Lung (tissue), 11 donors: ENCODE measurements at regions not wholly inside any gene's neighbourhood (a gene's known extent, or its start where the extent isn't known, plus 50 kb on each side); places are given as distances from the start of the nearest gene placed in this dataset.

ENCODE experiments used
- ATAC-seq: fragments of 200-7000 bp; cut with Tn5 transposase; one replicate; pipeline ENCODE4 v1.9.1; 2020; ENCODE audit warnings: moderate number of reproducible peaks; ENCODE audit not compliant: insufficient read depth, low FRiP score
- DNase-seq, 3 donors: peaks; one replicate each; pipeline ENCODE4 v3.0.0-alpha.2; 2013 to 2017
- H3K27ac ChIP-seq, 2 donors: one replicate each; pipeline ENCODE4 v1.5.1; 2013; ENCODE audit warnings: mild to moderate bottlenecking in 2 of 2, moderate library complexity in 2 of 2, control low read depth in 1 of 2, inconsistent platforms in 1 of 2, low read depth in 1 of 2, low read length in 1 of 2
- H3K27me3 ChIP-seq, 3 donors: one replicate each; pipeline ENCODE4 v1.5.1; 2013; ENCODE audit warnings: low read length in 2 of 3; ENCODE audit not compliant: control insufficient read depth in 3 of 3, insufficient read depth in 3 of 3
- H3K36me3 ChIP-seq, 4 donors: one replicate each; pipeline ENCODE4 v1.5.1; 2013; ENCODE audit warnings: low read length in 4 of 4, mild to moderate bottlenecking in 1 of 4, moderate library complexity in 1 of 4; ENCODE audit not compliant: control insufficient read depth in 4 of 4, insufficient read depth in 4 of 4
- H3K4me1 ChIP-seq, 5 donors: one replicate each; pipeline ENCODE4 v1.5.1; 2013; ENCODE audit warnings: low read length in 5 of 5, mild to moderate bottlenecking in 2 of 5, moderate library complexity in 1 of 5; ENCODE audit not compliant: control insufficient read depth in 5 of 5, insufficient read depth in 5 of 5
- H3K4me3 ChIP-seq: one replicate; pipeline ENCODE4 v1.5.1; 2013; ENCODE audit warnings: mild to moderate bottlenecking, control low read depth, moderate library complexity
- H3K9ac ChIP-seq, 2 donors: one replicate each; pipeline ENCODE4 v1.5.1; 2013; ENCODE audit warnings: low read length in 2 of 2, control low read depth in 1 of 2; ENCODE audit not compliant: insufficient read depth in 1 of 2
- H3K9me3 ChIP-seq, 4 donors: one replicate each; pipeline ENCODE4 v1.5.1; 2013; ENCODE audit warnings: low read length in 3 of 4, mild to moderate bottlenecking in 1 of 4, moderate library complexity in 1 of 4; ENCODE audit not compliant: control insufficient read depth in 4 of 4, insufficient read depth in 3 of 4
- WGBS, 2 donors: extraction: QIAGEN DNeasy Blood & Tissue Kit; methylation state at CpG; one replicate each; pipeline ENCODE4 v1.1.7; 2013; 5-methylcytosine and 5-hydroxymethylcytosine counted together
- TF ChIP-seq, protein P1 (sequence below): IDR thresholded peaks from 2 replicates; pipeline ENCODE4 v1.5.1; 2012; ENCODE audit warnings: mild to moderate bottlenecking; ENCODE audit errors: control extremely low read depth, extremely low read depth
- donor health status: control.
- donor health status: control.
- donor health status: Bipolar disorder and iron deficiency.
- donor health status: healthy.
- donor health status: DM: yes; HTN: yes; CAD: no.

DNA sequence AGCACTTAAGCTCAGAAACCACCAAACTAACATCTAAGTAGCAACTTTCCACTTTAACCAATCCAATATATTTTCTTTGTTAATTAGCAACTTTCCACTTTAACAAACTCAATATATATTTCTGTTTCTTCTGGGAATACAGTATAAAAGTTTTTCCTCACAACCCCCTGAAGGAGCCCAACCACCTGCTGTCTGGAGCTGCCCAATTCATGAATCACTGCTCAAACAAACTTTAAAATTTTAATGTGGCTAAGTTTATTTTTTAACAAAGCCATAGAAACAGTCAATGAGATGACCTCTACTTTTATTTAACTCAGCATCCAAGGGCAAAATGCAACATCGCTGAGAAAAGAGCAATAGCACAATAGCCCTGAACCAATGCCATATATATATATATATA is 500.1 kb downstream of the EPM2A start:
- H3K9ac ChIP-seq: no peak overlapping the region
- 97% methylated on average over 1 of the region's 1 CpG for WGBS, 2 donors
- no peak for ATAC-seq
- peaks cover 0 to 2% (median 0%) of the 10 kb centered on the region in 4 donors for H3K9me3 ChIP-seq
- H3K27ac ChIP-seq: no peak overlapping the region
- H3K36me3 ChIP-seq: no peaks in the 10 kb centered on the region
- no peak for DNase-seq
- no peak overlapping the region for H3K4me3 ChIP-seq
- no peaks in the 10 kb centered on the region for H3K27me3 ChIP-seq
- no peaks in the 10 kb centered on the region for H3K4me1 ChIP-seq
- TF ChIP-seq, protein P1, sequence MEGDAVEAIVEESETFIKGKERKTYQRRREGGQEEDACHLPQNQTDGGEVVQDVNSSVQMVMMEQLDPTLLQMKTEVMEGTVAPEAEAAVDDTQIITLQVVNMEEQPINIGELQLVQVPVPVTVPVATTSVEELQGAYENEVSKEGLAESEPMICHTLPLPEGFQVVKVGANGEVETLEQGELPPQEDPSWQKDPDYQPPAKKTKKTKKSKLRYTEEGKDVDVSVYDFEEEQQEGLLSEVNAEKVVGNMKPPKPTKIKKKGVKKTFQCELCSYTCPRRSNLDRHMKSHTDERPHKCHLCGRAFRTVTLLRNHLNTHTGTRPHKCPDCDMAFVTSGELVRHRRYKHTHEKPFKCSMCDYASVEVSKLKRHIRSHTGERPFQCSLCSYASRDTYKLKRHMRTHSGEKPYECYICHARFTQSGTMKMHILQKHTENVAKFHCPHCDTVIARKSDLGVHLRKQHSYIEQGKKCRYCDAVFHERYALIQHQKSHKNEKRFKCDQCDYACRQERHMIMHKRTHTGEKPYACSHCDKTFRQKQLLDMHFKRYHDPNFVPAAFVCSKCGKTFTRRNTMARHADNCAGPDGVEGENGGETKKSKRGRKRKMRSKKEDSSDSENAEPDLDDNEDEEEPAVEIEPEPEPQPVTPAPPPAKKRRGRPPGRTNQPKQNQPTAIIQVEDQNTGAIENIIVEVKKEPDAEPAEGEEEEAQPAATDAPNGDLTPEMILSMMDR: no peak

DNA sequence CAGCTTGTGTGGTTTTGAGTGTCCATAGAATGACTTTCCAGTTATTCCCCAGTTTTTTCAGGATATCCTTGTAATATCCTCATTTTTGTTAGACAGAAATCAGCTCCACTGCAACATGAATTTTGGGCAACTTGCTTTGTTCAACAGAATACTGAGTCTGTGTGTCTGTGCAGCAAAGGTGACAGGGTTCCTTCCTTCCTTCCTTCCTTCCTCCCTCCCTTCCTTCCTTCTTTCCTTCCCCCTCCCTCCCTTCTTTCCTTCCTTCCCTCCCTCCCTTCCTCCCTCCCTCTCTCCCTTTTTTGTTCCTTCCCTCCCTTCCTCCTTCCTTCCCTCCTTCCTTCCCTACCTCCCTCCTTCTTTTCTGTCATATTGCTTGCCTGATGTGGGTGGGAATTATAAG is 496.5 kb downstream of the EPM2A start:
- ATAC-seq: no peak
- DNase-seq: no peak
- H3K4me1 ChIP-seq: no peaks in the 10 kb centered on the region
- TF ChIP-seq, protein P1: no peak
- H3K9me3 ChIP-seq: no peaks in the 10 kb centered on the region
- H3K4me3 ChIP-seq: no peak overlapping the region
- no peaks in the 10 kb centered on the region for H3K27me3 ChIP-seq
- no peak overlapping the region for H3K9ac ChIP-seq
- H3K27ac ChIP-seq: no peak overlapping the region
- H3K36me3 ChIP-seq: no peaks in the 10 kb centered on the region

DNA sequence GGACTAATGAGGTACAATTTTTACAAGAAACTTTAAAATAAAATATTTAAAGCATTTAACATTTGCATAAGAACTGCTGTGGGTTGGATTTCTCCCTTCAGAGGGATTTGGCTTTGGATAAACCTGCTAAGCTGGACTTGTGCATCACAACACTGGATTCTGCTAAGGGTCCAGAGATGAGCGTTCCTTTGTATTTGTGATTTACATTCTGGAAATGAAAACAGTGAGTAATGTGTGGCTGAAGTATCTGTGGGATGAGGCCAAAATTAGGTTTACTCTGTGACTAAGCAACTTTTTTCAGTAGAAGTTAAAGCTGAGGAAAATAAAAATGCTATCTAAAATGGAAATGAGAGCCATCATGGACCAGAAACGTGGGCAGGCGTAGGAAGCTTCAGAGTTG is 494.3 kb downstream of the EPM2A start:
- no peak for ATAC-seq
- 58 to 70% methylated on average over 3 of the region's 3 CpGs for WGBS, 2 donors
- TF ChIP-seq, protein P1: no peak
- H3K9ac ChIP-seq: no peak overlapping the region
- DNase-seq: no peak
- no peak overlapping the region for H3K27ac ChIP-seq
- no peaks in the 10 kb centered on the region for H3K36me3 ChIP-seq
- H3K4me1 ChIP-seq: peaks cover 0 to 13% (median 0%) of the 10 kb centered on the region in 5 donors
- H3K9me3 ChIP-seq: no peaks in the 10 kb centered on the region
- no peak overlapping the region for H3K4me3 ChIP-seq
- no peaks in the 10 kb centered on the region for H3K27me3 ChIP-seq

DNA sequence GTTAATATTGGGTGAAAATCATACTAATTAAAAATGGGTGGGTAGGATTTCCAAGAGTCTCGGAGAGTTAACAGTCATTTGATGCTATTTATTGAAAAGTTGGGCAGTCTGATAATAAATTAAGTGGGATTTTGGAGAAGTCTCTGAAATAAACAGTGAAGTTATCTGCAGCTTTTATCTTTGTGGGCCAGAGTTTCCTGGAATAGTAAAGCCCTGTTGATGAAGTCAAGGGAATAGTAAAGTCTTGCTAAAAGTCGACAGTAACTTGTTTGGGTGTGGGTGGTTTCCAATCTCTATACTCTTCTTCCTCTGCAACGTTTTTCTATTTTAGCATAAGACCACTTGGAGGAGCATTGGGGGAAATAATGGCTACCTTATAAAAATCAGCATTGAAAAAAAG is 493.6 kb downstream of the EPM2A start:
- 33 to 51% methylated on average over 3 of the region's 3 CpGs for WGBS, 2 donors
- Histone ChIP-seq H3K27ac (no peak overlapping the region), H3K4me3 (no peak overlapping the region), H3K27me3 (no peaks in the 10 kb centered on the region), H3K9me3 (no peaks in the 10 kb centered on the region), H3K4me1 (peaks cover 0 to 13% (median 0%) of the 10 kb centered on the region in 5 donors), H3K36me3 (no peaks in the 10 kb centered on the region), H3K9ac (no peak overlapping the region)
- ATAC-seq: no peak
- no peak for DNase-seq
- TF ChIP-seq, protein P1: no peak
